GM18502 (cell line): ENCODE measurements at regions not wholly inside any gene's neighbourhood (a gene's known extent, or its start where the extent isn't known, plus 50 kb on each side); places are given as distances from the start of the nearest gene placed in this dataset.

Experiments
- ATAC-seq: cut with Tn5 transposase; IDR thresholded peaks from one replicate; pipeline ENCODE4 v1.9.1; 2021; ENCODE audit warnings: mild to moderate bottlenecking; ENCODE audit not compliant: unreplicated experiment, poor library complexity

DNA sequence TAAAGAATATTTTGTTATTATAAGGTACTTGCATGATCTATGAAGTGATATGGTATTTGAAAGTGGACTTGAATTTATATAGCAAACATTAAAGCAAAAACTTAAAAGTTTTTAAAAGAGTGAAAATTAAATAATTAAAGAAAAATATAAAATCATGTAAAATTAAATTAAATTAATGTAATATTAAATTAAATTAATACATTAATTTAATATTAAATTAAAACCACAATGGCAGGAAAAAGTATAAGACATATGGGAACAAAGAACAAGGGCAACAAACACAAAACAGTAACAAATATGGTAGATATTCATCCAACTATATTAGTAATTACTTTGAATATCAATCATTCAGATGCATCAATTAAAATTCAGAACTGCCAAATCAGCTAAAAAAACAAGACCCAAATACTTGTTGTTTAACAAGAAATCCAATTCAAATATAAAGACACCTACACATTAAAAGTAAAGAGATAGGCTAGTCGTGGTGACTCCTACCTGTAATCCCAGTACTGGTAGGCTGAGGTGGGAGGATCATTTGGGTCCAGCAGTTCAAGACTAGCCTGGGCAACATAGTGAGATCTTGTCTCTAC, 992.2 kb upstream of the MIR17HG start:
- no peak for ATAC-seq

- ATAC-seq, result no peak
Measured at GRCh38 chr13:90360785-90361184, 986.7 kb upstream of the MIR17HG start.

- ATAC-seq, result no peak
Measured at GRCh38 chr13:90362707-90363106, 984.8 kb upstream of the MIR17HG start.

GRCh38 chr13:90365130-90365529, 982.4 kb upstream of the MIR17HG start:
- ATAC-seq, result no peak

DNA sequence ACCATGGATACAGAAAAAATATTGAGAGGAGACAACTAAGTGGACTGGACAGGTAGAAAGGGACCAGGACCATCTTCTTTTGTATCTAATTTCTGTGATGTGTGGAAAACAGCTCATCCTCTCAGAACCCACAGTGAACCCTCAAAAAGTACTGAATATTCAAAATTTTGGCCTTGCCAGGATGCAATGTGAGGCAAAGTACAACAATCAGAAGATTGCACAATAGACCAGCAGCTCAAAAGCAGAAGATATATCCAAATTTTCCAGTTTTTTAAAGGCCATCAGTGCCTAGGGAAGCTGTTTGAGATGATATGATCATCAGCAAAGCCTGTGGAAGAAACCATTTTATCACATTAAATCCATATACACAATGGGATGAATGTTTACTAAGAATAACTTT, 973.3 kb upstream of the MIR17HG start:
- no peak for ATAC-seq

DNA sequence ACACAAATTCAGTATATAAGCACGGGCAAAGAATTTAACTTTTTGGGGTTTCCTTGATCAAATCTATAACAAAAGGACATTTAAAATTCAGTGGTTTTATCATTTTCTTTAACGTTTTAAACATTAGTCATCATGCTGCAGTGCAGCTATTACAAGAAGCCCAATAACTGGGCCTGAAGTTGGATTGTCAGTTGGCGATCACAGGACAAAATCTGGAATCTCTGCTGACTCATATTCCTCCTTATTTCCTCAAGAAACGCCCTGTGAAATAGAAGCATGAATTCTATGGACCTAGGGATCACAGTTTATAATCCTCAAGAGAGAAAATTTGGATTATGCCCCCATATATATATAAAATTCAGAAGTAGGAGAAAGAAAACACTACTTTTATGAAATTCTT, 971.6 kb upstream of the MIR17HG start:
- ATAC-seq, result no peak

DNA sequence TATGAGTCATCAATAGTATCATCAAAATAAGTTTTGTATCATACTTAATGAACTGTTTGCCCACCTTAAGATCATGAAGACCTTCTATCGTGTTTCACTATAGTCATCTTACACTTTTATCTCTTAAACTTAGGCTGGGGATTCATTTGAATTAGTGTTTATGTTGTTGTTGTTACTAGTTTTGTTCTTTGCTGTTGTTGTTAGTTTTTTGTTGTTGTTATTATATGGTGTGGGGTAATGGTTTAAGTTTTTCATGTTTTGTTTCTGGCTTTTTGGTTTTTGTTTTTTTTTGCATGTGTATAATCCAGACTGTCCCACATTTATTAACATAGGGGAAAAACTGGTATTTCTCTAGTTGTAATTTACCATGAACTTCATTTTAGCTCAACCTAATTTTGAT, 965.1 kb upstream of the MIR17HG start:
- no peak for ATAC-seq

DNA sequence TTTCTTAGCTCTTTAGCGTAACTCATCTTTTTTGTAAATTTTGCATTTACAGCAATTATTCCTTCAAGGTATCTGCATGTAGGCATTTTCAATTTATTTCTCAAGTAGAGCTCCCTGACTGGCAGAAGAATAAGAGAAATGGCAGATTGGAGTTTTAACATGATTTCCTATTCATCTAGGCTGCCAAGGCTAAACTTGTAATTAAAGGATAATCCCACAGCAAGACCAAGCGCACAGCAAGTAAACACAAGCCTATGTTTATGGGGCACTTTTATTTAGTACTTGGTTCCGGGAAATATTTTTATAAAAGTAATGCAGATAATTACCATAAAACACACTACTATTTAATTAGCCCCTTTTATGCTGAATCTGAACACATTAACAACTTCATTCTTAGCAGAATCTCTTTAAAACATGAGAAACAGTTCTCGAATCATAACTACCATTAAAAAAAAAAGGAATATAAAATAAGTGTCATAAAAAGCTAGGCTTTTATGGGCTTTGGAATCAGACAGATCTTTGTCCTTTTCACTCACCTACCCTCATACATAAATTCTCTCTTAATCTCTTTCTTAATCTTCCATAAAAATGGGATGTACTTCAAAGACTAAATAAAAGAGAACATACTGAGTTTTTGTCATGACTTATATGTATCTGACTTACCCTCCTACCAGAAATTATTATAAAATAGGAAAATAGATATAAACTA, 961.6 kb upstream of the MIR17HG start:
- ATAC-seq, result no peak

GRCh38 chr13:90388887-90389452, 958.5 kb upstream of the MIR17HG start:
- no peak for ATAC-seq

- no peak for ATAC-seq
Measured at GRCh38 chr13:90389537-90389936, 958.0 kb upstream of the MIR17HG start.

DNA sequence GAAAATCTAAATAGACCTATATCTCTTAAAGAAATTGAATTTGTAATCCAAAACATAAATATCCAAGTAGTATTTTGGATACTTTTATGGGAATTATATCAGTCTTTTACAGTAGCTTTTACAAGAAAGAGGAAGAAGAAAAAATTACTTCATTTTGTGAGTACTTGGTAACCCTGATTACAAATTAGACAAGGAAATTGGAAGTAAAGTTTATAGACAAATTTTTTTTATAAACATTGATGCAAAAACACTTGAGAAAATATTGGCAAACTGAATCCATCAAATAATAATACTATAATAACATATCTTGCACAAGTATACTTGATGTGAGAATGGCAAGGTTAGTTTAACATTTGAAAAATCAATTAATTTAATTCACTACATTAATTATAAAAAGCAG, 954.1 kb upstream of the MIR17HG start:
- no peak for ATAC-seq

DNA sequence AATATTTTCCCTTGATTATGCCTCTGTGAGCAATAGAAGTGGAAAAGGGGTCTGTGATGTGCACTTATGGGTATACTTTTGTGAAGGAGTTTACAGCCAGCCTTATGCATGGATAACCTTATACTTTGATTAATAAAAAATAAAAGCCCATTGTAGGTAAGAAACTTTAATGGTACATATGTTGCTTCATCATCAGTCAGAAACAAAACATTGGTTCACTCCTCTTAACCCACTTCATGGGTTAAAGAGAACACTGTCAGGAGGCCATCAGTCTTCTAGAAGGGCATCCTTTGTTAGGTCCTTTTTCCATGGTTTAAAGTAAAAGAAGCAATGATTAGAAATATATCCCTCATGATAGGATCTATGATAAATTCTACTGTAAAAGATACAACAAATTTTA, 952.1 kb upstream of the MIR17HG start:
- no peak for ATAC-seq

DNA sequence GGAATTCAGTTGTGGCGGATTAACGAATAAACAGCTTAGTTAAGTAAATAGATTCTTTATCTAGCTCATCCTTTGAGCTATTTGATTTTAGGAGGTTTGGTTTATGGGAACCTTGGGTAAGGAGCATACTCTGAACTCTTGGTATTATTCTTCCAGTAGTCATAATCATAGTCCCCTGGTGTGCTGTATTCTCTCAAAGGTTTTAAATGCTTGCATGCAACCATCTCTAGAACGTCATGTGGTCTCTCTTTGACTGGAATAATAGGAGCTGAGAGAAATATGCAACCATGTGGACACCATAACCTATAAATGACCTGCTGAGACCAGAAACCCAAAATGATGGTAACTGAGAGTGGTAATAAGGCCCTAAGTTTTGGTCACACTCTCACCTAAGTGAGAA, 951.6 kb upstream of the MIR17HG start:
- ATAC-seq, result no peak

- no peak for ATAC-seq
Measured at GRCh38 chr13:90396266-90396665, 951.2 kb upstream of the MIR17HG start.

DNA sequence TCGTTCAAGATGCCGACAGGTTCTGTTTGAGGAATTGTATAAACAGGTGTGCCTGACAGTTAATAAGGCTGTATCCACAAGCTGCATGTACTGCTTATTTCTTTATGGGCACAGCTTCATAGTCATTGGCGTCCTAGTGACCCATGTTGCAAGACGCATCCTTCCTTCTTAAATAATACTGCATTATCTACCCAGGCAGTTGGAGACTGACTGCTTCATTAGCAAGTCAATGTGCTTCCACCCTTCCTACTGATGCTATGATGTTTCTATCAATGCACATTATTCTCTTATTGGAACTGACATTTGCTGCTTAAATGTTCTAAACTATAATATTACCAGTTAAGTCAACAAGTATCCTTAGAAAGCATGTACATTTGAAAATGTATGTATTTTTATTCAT, 950.0 kb upstream of the MIR17HG start:
- ATAC-seq, result no peak

DNA sequence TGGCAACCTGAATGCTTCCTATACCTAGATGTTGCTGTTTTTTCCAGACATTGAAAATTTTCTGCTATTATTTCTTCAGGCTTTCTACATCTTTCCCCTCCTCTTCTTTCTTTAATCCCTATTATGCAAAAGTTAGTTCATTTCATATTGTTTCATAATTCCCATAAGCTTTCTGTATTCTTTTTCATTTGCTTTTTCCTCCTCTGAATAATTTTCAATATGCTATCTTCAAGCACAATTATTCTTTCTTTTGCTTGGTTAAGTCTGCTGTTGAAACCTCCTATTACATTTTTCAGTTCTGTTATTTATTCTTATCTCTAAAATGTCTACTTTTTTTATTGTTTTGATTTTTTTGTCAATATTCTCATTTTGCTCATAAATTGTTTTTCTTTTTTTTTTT, 947.1 kb upstream of the MIR17HG start:
- no peak for ATAC-seq

DNA sequence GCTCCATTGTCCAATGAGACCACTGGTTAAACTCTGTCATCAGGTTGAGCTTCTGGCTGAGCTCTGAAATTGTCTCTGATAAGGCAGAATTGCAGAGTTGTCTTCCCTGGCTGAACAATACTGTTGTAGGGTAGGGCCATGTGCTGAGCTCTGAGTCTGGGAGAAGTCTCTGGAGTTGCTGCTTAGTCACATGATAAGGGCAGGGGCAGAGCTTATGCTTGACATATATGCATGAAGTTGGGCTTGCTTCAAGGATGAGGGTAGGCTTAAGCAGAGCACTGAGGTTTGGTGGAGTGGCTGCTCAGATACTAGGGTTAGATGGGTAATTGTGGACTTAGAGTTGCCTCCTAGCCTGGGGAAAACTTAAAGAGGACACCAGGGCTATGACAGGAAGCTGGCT, 946.3 kb upstream of the MIR17HG start:
- no peak for ATAC-seq

- ATAC-seq, result no peak
Measured at GRCh38 chr13:90402102-90402501, 945.4 kb upstream of the MIR17HG start.

DNA sequence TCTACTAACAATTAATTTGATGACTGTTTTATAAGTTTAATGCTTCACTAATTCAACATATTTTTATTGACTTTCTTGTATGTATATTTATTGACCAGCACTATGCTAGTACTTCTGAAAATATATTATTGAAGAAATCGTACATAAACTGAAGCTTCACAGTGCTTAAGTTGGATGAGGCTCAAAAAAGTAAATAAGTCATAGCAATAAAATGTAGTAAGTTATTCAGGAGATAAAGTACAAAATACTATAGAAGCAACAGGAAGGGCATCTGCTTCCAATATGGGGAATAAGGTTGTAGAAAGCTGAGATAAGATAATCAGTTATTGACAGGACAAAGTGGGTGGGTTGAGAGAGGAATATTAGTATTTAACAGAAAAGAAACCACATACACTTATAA, 944.9 kb upstream of the MIR17HG start:
- ATAC-seq, result no peak

DNA sequence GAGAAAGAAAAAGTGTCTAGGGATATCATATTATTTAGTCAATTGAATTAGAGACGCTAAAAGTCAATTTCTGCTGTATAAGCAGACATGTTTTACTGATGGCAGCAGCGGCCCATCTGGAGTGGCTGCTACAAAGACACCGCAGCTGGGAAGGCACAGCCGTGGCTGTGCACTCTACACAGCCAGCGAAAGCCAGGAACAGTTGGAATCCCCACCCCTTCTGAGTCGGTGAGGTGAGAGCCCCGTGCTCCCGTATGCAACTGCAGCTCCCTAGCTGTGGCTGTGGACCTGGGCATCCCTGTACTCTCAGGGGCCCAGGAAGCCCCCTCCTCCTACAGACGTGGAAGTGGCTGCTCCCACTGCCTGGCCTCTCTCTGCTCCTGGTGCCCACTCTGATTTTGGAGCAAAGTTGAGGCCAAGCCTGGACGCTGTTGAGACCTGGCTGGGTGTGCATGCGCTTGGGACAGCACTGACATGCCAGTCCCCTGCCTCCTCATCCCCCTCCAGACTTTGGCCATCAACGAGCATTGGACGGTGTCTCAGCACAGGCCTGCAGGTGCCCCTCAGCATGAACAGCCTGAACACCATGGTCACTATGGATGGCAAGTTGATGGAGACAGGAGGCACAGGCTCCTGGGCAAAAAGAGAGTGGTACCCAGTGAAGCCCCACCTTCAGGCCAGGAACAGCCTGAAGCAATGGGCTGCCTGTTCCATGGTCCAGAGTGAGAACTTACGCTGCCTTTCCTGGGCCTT, 944.0 kb upstream of the MIR17HG start:
- ATAC-seq, result no peak

GRCh38 chr13:90405301-90405700, 942.2 kb upstream of the MIR17HG start:
- no peak for ATAC-seq
